OCI-LY3 (cell line): ENCODE measurements at regions not wholly inside any gene's neighbourhood (a gene's known extent, or its start where the extent isn't known, plus 50 kb on each side); places are given as distances from the start of the nearest gene placed in this dataset.

Experiments used
- CTCF ChIP-seq: fragments of 200-600, 300-600 bp; sonication (generic); IDR thresholded peaks from 2 replicates; pipeline ENCODE4 v1.5.1; 2014; ENCODE audit warnings: antibody characterized with exemption, low read length, low read depth
- EZH2phosphoT487 ChIP-seq: fragments of 200-600 bp; shearing (Covaris generic); IDR thresholded peaks from 2 replicates; pipeline ENCODE4 v1.6.1; 2018; ENCODE audit warnings: antibody characterized with exemption, mixed run types, low read depth

- TF ChIP-seq CTCF (no peak), EZH2phosphoT487 (no peak)
Measured at GRCh38 chr16:77093309-77093708, 97.7 kb upstream of the MON1B start.
